ENCODE measurements at regions not wholly inside any gene's neighbourhood (a gene's known extent, or its start where the extent isn't known, plus 50 kb on each side); places are given as distances from the start of the nearest gene placed in this dataset.

- Histone ChIP-seq H4K91ac (ENCODE audit: insufficient read depth, low read depth, low read length) (no peak overlapping the region), H3K9me3 (ENCODE audit: control insufficient read depth, insufficient read depth, low read length) (0 out of 2 replicates have a peak, but pooled peaks cover 5% of the 10 kb centered on the region), H3K4me3 (ENCODE audit: insufficient read depth, low read depth, low read length) (no peak overlapping the region), H3K27me3 (ENCODE audit: control insufficient read depth, insufficient read depth, low read length) (no peaks in the 10 kb centered on the region), H2AK5ac (ENCODE audit: low read depth, low read length) (no peak overlapping the region), H3K4me2 (ENCODE audit: low read depth, low read length) (no peak overlapping the region), H2BK20ac (ENCODE audit: low read depth, low read length) (no peak overlapping the region), H3K9me1 (ENCODE audit: insufficient read depth, low read length) (no peaks in the 10 kb centered on the region), H4K5ac (ENCODE audit: low read depth, low read length) (no peak overlapping the region), H3K56ac (ENCODE audit: extremely low read depth, insufficient read depth, low read length) (no peak overlapping the region), H4K8ac (ENCODE audit: low read depth in 2 of 2, low read length in 2 of 2) (no peak overlapping the region), H3K79me1 (ENCODE audit: low read depth in 1 of 2, low read length in 2 of 2) (no peaks in the 10 kb centered on the region), H2BK15ac (ENCODE audit: low read depth, low read length) (no peak overlapping the region), H4K20me1 (ENCODE audit: insufficient read depth, low read length) (no peaks in the 10 kb centered on the region), H3K36me3 (ENCODE audit: control insufficient read depth, insufficient read depth, low read length) (no peaks in the 10 kb centered on the region), H3K14ac (replicated peaks; ENCODE audit: low read depth, low read length) (no peak overlapping the region), H2AFZ (replicated peaks; ENCODE audit: low read length, poor library complexity) (no peak overlapping the region), H3K18ac (ENCODE audit: low read depth, low read length) (no peak overlapping the region), H3K27ac (ENCODE audit: insufficient read depth, low read length) (no peak overlapping the region), H3K9ac (ENCODE audit: low read depth, low read length) (no peak overlapping the region), H2BK120ac (ENCODE audit: low read depth, low read length) (no peak overlapping the region), H2BK5ac (ENCODE audit: low read depth, low read length, poor library complexity, severe bottlenecking) (no peak overlapping the region), H3K4ac (ENCODE audit: low read depth, low read length) (no peak overlapping the region), H2AK9ac (replicated peaks; ENCODE audit: low read depth, low read length, poor library complexity) (no peak overlapping the region), H3K4me1 (ENCODE audit: control insufficient read depth, insufficient read depth, low read length) (no peaks in the 10 kb centered on the region), H3K23ac (ENCODE audit: low read depth, low read length) (no peak overlapping the region)
- WGBS, 2 experiments (ENCODE audit: extremely low coverage in 2 of 2, insufficient read length in 1 of 2), result 80% methylated on average over 2 of the region's 3 CpGs; no CpG with 5 or more reads in 1 of the 2 experiments
- ChIA-PET CTCF (no interaction called here), POLR2A (ENCODE audit: unreplicated experiment) (no interaction called here)
- TF ChIP-seq SMC3 (IDR thresholded peaks at IDR 0.05; ENCODE audit: low read depth, low read length), result no peak
- TF ChIP-seq USF2 (IDR thresholded peaks at IDR 0.05; ENCODE audit: low read depth, low read length), result no peak
- no peak for TF ChIP-seq MAFK (IDR thresholded peaks at IDR 0.05; ENCODE audit: low read depth, low read length)
- TF ChIP-seq MXI1 (IDR thresholded peaks at IDR 0.05; ENCODE audit: borderline replicate concordance, low read depth, low read length), result no peak
- TF ChIP-seq CTCF (conservative IDR thresholded peaks at IDR 0.05; ENCODE audit: low read depth, low read length), result no peak
- TF ChIP-seq BHLHE40 (IDR thresholded peaks at IDR 0.05; ENCODE audit: low read depth, low read length), result no peak
- no peak for TF ChIP-seq CHD1 (IDR thresholded peaks at IDR 0.05; ENCODE audit: low read depth, low read length)
- no peak for TF ChIP-seq POLR2A (IDR thresholded peaks at IDR 0.05; ENCODE audit: low read depth, low read length)
- no peak for TF ChIP-seq ELK1 (IDR thresholded peaks at IDR 0.05; ENCODE audit: borderline replicate concordance, low read depth, low read length)
- no peak for TF ChIP-seq CEBPB (IDR thresholded peaks at IDR 0.05; ENCODE audit: low read depth, low read length)
- TF ChIP-seq MAZ (IDR thresholded peaks at IDR 0.05; ENCODE audit: borderline replicate concordance, low read depth, low read length), result no peak
- TF ChIP-seq RCOR1 (IDR thresholded peaks at IDR 0.05; ENCODE audit: insufficient replicate concordance, low read length), result no peak
- TF ChIP-seq FOS (IDR thresholded peaks at IDR 0.05; ENCODE audit: low read depth, low read length), result no peak
- ATAC-seq (ENCODE audit: low read depth), result no peak
- in situ Hi-C loops (cut with MboI; ENCODE audit: low sequenced_read_pairs), result no loop called here
- no peak for DNase-seq
- intact Hi-C loops (cut with micrococcal nuclease), result no loop called here
- dilution Hi-C loops (cut with HindIII; ENCODE audit: low sequenced_read_pairs, unreplicated experiment), result no loop called here
- no TSS peak for BruUV-seq (replicated peaks)
These were observed 756.0 kb upstream of the C9orf72 start for GRCh38 chr9:28329323-28329722.
